Neural progenitor cell (in vitro differentiated cells): ENCODE measurements at regions not wholly inside any gene's neighbourhood (a gene's known extent, or its start where the extent isn't known, plus 50 kb on each side); places are given as distances from the start of the nearest gene placed in this dataset.

ENCODE experiments used
- CTCF ChIP-seq: fragments of 200-600 bp; sonication (generic); IDR thresholded peaks from 2 replicates; pipeline ENCODE4 v1.5.1; 2017; ENCODE audit warnings: antibody characterized with exemption, mild to moderate bottlenecking
- EZH2 ChIP-seq: fragments of 200-600 bp; sonication (generic); IDR thresholded peaks from 2 replicates; pipeline ENCODE4 v1.6.1; 2017; ENCODE audit warnings: antibody characterized with exemption, mild to moderate bottlenecking, moderate library complexity
- EZH2phosphoT487 ChIP-seq: fragments of 200-600 bp; sonication (generic); IDR thresholded peaks from 2 replicates; pipeline ENCODE4 v1.6.1; 2017; ENCODE audit warnings: antibody characterized with exemption

DNA sequence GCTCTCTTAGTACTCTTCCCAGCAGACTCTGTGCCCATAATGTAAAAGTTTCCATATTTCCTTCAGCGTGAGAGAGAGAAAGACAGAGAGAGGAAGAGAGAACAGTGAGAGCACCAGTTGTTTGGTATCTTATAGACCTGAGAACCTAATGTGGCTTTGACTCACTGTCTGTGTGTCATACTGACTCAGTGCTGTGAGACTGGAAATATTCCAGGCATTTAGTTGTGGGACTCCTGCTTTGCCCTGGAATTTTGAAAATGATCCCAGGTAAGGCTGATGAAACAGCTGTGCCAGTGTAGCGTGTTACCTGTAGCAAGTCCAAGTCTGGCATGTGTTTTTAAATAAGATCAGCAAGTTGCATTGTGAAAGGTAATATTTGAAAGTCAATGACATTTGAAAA is 87.9 kb upstream of the KCNH7 start:
- TF ChIP-seq CTCF = no peak
- TF ChIP-seq EZH2 = no peak
- no peak for TF ChIP-seq EZH2phosphoT487
